Gastrocnemius medialis (tissue), 4 donors: ENCODE measurements at regions not wholly inside any gene's neighbourhood (a gene's known extent, or its start where the extent isn't known, plus 50 kb on each side); places are given as distances from the start of the nearest gene placed in this dataset.

Source experiments
- POLR2A ChIP-seq, 2 donors: fragments of 450-650 bp; IDR thresholded peaks; one replicate each; pipeline ENCODE4 v1.6.1; 2017; ENCODE audit warnings: antibody characterized with exemption in 2 of 2, mild to moderate bottlenecking in 2 of 2, moderate library complexity in 2 of 2
- TF ChIP-seq, protein P1 (sequence below), 5 experiments: fragments of 450-650 bp in 3 of 5; fragments of 200-600 bp in 2 of 5; sonication (generic) in 2 of 5; IDR thresholded peaks in 4 of 5; conservative IDR thresholded peaks in 1 of 5; 1 replicate in 4 of 5; 2 replicates in 1 of 5; pipeline ENCODE4 v1.5.1; 2016 to 2019; ENCODE audit warnings: antibody characterized with exemption in 5 of 5, mild to moderate bottlenecking in 3 of 5, moderate library complexity in 3 of 5

- TF ChIP-seq, protein P1, sequence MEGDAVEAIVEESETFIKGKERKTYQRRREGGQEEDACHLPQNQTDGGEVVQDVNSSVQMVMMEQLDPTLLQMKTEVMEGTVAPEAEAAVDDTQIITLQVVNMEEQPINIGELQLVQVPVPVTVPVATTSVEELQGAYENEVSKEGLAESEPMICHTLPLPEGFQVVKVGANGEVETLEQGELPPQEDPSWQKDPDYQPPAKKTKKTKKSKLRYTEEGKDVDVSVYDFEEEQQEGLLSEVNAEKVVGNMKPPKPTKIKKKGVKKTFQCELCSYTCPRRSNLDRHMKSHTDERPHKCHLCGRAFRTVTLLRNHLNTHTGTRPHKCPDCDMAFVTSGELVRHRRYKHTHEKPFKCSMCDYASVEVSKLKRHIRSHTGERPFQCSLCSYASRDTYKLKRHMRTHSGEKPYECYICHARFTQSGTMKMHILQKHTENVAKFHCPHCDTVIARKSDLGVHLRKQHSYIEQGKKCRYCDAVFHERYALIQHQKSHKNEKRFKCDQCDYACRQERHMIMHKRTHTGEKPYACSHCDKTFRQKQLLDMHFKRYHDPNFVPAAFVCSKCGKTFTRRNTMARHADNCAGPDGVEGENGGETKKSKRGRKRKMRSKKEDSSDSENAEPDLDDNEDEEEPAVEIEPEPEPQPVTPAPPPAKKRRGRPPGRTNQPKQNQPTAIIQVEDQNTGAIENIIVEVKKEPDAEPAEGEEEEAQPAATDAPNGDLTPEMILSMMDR (IDR thresholded peaks at IDR 0.05 in 4 of 5, conservative IDR thresholded peaks at IDR 0.05 in 1 of 5): no peak
- no peak for TF ChIP-seq POLR2A (IDR thresholded peaks at IDR 0.05)
These were observed 235.6 kb downstream of the NUP35 start for GRCh38 chr2:183359867-183360266.
